Endothelial cell of umbilical vein (primary cell): ENCODE measurements at regions not wholly inside any gene's neighbourhood (a gene's known extent, or its start where the extent isn't known, plus 50 kb on each side); places are given as distances from the start of the nearest gene placed in this dataset.

Source experiments
- BruUV-seq: library from RNA; stranded (reverse); fragments of 400-500 nt; replicated peaks from 2 replicates; lab custom pipeline; 2021; lab: Mats Ljungman, UMichigan
- CTCF ChIA-PET: fragments of 300-600, 350-600 bp; sonication (Branson Sonifier 250); formaldehyde crosslinking; loops from one replicate; lab custom pipeline; 2021; ENCODE audit warnings: antibody characterized with exemption, inconsistent platforms; lab: Charles Lee
- POLR2A ChIA-PET: fragments of 300-600, 350-600 bp; sonication (Branson Sonifier 250); formaldehyde crosslinking; loops from one replicate; lab custom pipeline; 2021; ENCODE audit warnings: antibody characterized with exemption, inconsistent platforms; lab: Charles Lee
- DNase-seq: peaks from one replicate; pipeline ENCODE4 v3.0.0-alpha.2; 2011; ENCODE audit warnings: low read depth, low spot score
- FAIRE-seq: peaks from 2 replicates; lab custom pipeline; 2011; peaks lifted over from hg19 to GRCh38; lab: Jason Lieb, UNC
- H2AFZ ChIP-seq: 2 replicates; pipeline ENCODE4 v1.6.0; 2012; ENCODE audit warnings: low read depth, low read length, control low read depth, inconsistent platforms
- H3K27ac ChIP-seq: 2 replicates; pipeline ENCODE4 v1.5.1; 2011; ENCODE audit warnings: low read depth, mild to moderate bottlenecking, control low read depth, low read length, moderate library complexity; ENCODE audit not compliant: insufficient read depth
- H3K27me3 ChIP-seq, 2 experiments: 2 replicates each; pipeline versions ENCODE4 v1.6.0 to v1.6.1; 2011; ENCODE audit warnings: low read length in 2 of 2, mixed read lengths in 1 of 2; ENCODE audit not compliant: control insufficient read depth in 2 of 2, insufficient read depth in 2 of 2
- H3K36me3 ChIP-seq, 2 experiments: 2 replicates in 1 of 2; 3 replicates in 1 of 2; pipeline ENCODE4 v1.5.1; 2011; ENCODE audit warnings: low read length in 2 of 2, mild to moderate bottlenecking in 1 of 2, moderate library complexity in 1 of 2; ENCODE audit not compliant: control insufficient read depth in 2 of 2, insufficient read depth in 2 of 2; ENCODE audit errors: extremely low read depth in 1 of 2
- H3K4me1 ChIP-seq: 3 replicates; pipeline ENCODE4 v1.5.1; 2011; ENCODE audit warnings: mild to moderate bottlenecking, low read length; ENCODE audit not compliant: control insufficient read depth, insufficient read depth; ENCODE audit errors: extremely low read depth
- H3K4me2 ChIP-seq: 2 replicates; pipeline ENCODE4 v1.6.1; 2011; ENCODE audit warnings: low read length, control low read depth, mixed read lengths; ENCODE audit not compliant: insufficient read depth
- H3K4me3 ChIP-seq, 3 experiments: fragments of 200-600 bp in 1 of 3; sonication (generic), shearing (Covaris generic) in 1 of 3; replicated peaks in 1 of 3; 2 replicates each; pipeline ENCODE4 v1.5.1; 2011 to 2016; ENCODE audit warnings: control low read depth in 3 of 3, low read length in 3 of 3, mild to moderate bottlenecking in 2 of 3, inconsistent platforms in 1 of 3, low read depth in 1 of 3, moderate library complexity in 1 of 3; ENCODE audit not compliant: insufficient read depth in 1 of 3
- H3K79me2 ChIP-seq: 2 replicates; pipeline ENCODE4 v1.6.0; 2012; ENCODE audit warnings: low read length, inconsistent platforms; ENCODE audit not compliant: control insufficient read depth, insufficient read depth
- H3K9ac ChIP-seq: replicated peaks from 2 replicates; pipeline ENCODE3; 2011; ENCODE audit warnings: low read length, control low read depth; ENCODE audit not compliant: insufficient read depth; ENCODE audit errors: extremely low read depth
- H3K9me1 ChIP-seq: replicated peaks from 3 replicates; pipeline ENCODE4 v1.6.0; 2011; ENCODE audit warnings: mild to moderate bottlenecking, low read length; ENCODE audit not compliant: control insufficient read depth, insufficient read depth; ENCODE audit errors: extremely low read depth
- H3K9me3 ChIP-seq: replicated peaks from 2 replicates; pipeline ENCODE4 v1.5.1; 2012; ENCODE audit warnings: low read length, inconsistent platforms; ENCODE audit not compliant: control insufficient read depth, insufficient read depth
- H4K20me1 ChIP-seq: replicated peaks from 2 replicates; pipeline ENCODE3; 2011; ENCODE audit warnings: mild to moderate bottlenecking, low read length; ENCODE audit not compliant: control insufficient read depth, insufficient read depth; ENCODE audit errors: extremely low read depth
- FOS ChIP-seq: IDR thresholded peaks from 2 replicates; pipeline ENCODE4 v1.6.1; 2011; ENCODE audit warnings: mild to moderate bottlenecking, low read length, moderate library complexity, borderline replicate concordance; ENCODE audit not compliant: insufficient read depth
- GATA2 ChIP-seq: IDR thresholded peaks from 2 replicates; pipeline ENCODE4 v1.7.0; 2011; ENCODE audit warnings: low read depth, mild to moderate bottlenecking, moderate library complexity, mixed read lengths, low read length; ENCODE audit not compliant: insufficient read length, insufficient read depth
- JUN ChIP-seq: IDR thresholded peaks from 2 replicates; pipeline ENCODE4 v1.6.1; 2011; ENCODE audit warnings: borderline replicate concordance, low read depth; ENCODE audit not compliant: insufficient read length, insufficient read depth
- MAX ChIP-seq: IDR thresholded peaks from 2 replicates; pipeline ENCODE4 v1.6.1; 2011; ENCODE audit not compliant: insufficient read depth, insufficient read length
- MYC ChIP-seq: IDR thresholded peaks from one replicate; pipeline ENCODE4 v1.6.1; 2011; ENCODE audit warnings: mild to moderate bottlenecking, low read depth, low read length
- POLR2A ChIP-seq: IDR thresholded peaks from 2 replicates; pipeline ENCODE4 v1.6.1; 2012; ENCODE audit warnings: low read depth, mild to moderate bottlenecking, control low read depth, low read length
- dilution Hi-C: fragments of 300-500 bp; cut with MboI; formaldehyde crosslinking; loops from one replicate; pipeline ENCODE4 v1.15.0; 2019; ENCODE audit warnings: low sequenced_read_pairs; ENCODE audit not compliant: extremely low pct_ligation_motif_present
- intact Hi-C: fragments of 100-400 bp; cut with micrococcal nuclease; formaldehyde crosslinking; loops from one replicate; pipeline ENCODE4 v1.10.0; 2022

DNA sequence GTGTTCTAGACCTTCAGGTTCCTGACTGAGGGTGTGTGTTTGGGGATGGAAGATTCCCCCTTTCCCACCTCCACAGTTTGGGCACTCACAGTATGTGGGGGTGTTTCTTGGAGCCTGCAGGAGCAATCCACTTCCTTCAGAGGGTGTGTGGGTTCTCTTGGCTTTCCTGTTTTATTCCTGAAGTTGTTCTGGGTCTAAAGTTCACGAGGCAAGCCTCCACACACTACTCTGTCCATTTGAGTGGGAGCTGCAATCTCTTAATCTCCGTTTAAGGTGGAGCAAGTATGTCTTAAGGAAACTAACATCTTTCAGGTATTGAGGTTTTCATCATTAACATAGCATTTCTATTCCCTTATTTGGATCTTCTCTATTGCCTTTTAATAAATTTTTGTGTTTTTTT is 141.8 kb downstream of the TENT5C start:
- H3K4me3 ChIP-seq: no peak overlapping the region
- no peaks in the 10 kb centered on the region for H4K20me1 ChIP-seq
- no peaks in the 10 kb centered on the region for H3K9me3 ChIP-seq
- peaks cover 0 to 4% of the 10 kb centered on the region in 2 experiments for H3K27me3 ChIP-seq
- no peak overlapping the region for H3K9ac ChIP-seq
- DNase-seq (no peak), FAIRE-seq (no peak)
- H3K9me1 ChIP-seq: no peaks in the 10 kb centered on the region
- ChIA-PET CTCF (no interaction called here), POLR2A (no interaction called here)
- no peaks in the 10 kb centered on the region for H3K4me1 ChIP-seq
- TF ChIP-seq MYC (no peak), MAX (no peak), JUN (no peak), POLR2A (no peak), FOS (no peak)
- BruUV-seq: no TSS peak
- H3K4me2 ChIP-seq: no peak overlapping the region
- intact Hi-C loops: no loop called here
- dilution Hi-C loops: no loop called here
- no peaks in the 10 kb centered on the region for H3K79me2 ChIP-seq
- no peak overlapping the region for H3K27ac ChIP-seq
- no peaks in the 10 kb centered on the region for H3K36me3 ChIP-seq
- no peak overlapping the region for H2AFZ ChIP-seq

DNA sequence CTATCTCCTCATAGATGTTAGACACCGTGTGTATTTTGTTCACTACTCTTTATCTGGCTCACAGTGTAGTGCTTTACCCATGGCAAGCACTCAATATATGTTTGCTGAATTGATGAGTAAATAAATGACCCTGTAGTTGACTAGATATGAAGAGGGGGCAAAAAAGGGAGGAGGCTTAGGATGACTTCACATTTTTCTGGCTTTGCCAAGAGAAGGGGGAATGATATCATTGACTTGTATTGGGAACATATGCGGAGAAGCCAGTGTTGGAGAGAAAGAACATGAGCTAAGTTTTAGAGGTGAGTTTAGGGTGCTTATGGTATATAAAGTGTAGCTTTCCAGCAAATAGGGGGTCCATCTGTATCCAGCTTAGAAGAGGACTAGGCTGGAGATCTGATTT is 145.5 kb downstream of the TENT5C start:
- no peaks in the 10 kb centered on the region for H3K79me2 ChIP-seq
- CTCF ChIA-PET: interaction anchor here (0.7 to 10.6 kb wide), 4 partner anchors 14 to 238 kb away, joined by 3 to 398 read pairs (median 59); partner anchors contain the start of gene TENT5C

More for the DNA sequence above, 145.5 kb downstream of the TENT5C start:
- DNase-seq (no peak), FAIRE-seq (no peak)
- Histone ChIP-seq H3K27me3 (peaks cover 0 to 7% of the 10 kb centered on the region in 2 experiments), H3K4me3 (no peak overlapping the region), H3K9me3 (no peaks in the 10 kb centered on the region), H3K4me2 (no peak overlapping the region), H3K9me1 (no peaks in the 10 kb centered on the region), H3K4me1 (peaks cover 4% of the 10 kb centered on the region), H4K20me1 (no peaks in the 10 kb centered on the region), H3K27ac (no peak overlapping the region), H3K9ac (no peak overlapping the region), H2AFZ (no peak overlapping the region), H3K36me3 (no peaks in the 10 kb centered on the region)
- dilution Hi-C loops: loop anchor here (25.0 kb wide), 1 partner anchor 214 kb away; no protein-coding TSS in a partner anchor
- BruUV-seq: no TSS peak
- no peak for TF ChIP-seq GATA2
- no peak for TF ChIP-seq MAX
- intact Hi-C loops: loop anchor here (10.0 kb wide), 1 partner anchor 627 kb away; the partner anchor contains the start of gene TRIM45
- POLR2A ChIA-PET: no interaction called here
